Tibial nerve (tissue), 3 donors: ENCODE measurements at regions not wholly inside any gene's neighbourhood (a gene's known extent, or its start where the extent isn't known, plus 50 kb on each side); places are given as distances from the start of the nearest gene placed in this dataset.

ENCODE experiments used
- POLR2A ChIP-seq, 2 donors: fragments of 450-650 bp; IDR thresholded peaks; one replicate each; pipeline ENCODE4 v1.6.1; 2017; ENCODE audit warnings: antibody characterized with exemption in 2 of 2, mild to moderate bottlenecking in 2 of 2, moderate library complexity in 2 of 2
- TF ChIP-seq, protein P1 (sequence below), 5 experiments: fragments of 200-600 bp in 3 of 5; fragments of 450-650 bp in 2 of 5; sonication (generic) in 3 of 5; IDR thresholded peaks; one replicate each; pipeline ENCODE4 v1.5.1; 2016 to 2019; ENCODE audit warnings: antibody characterized with exemption in 5 of 5, mild to moderate bottlenecking in 3 of 5, moderate library complexity in 2 of 5

DNA sequence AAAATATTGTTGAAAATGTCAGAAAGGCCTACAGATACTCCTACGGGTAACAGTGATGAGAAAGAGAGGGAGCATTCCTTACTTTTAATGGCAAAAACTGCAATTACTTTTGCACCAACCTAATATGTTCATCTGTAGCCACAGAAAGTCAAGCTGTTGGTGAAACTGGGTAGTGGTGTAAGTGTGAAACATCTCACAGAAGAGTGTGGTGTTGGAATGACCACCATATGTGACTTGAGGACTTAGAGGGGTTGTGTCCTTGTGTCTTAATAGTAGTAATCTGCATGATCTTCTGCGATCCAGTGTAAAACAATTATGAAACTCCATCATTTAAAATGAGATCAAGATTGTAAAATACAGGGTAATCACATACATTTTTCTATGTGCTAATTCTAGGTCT is 320.7 kb downstream of the ADGRL2 start:
- TF ChIP-seq, protein P1, sequence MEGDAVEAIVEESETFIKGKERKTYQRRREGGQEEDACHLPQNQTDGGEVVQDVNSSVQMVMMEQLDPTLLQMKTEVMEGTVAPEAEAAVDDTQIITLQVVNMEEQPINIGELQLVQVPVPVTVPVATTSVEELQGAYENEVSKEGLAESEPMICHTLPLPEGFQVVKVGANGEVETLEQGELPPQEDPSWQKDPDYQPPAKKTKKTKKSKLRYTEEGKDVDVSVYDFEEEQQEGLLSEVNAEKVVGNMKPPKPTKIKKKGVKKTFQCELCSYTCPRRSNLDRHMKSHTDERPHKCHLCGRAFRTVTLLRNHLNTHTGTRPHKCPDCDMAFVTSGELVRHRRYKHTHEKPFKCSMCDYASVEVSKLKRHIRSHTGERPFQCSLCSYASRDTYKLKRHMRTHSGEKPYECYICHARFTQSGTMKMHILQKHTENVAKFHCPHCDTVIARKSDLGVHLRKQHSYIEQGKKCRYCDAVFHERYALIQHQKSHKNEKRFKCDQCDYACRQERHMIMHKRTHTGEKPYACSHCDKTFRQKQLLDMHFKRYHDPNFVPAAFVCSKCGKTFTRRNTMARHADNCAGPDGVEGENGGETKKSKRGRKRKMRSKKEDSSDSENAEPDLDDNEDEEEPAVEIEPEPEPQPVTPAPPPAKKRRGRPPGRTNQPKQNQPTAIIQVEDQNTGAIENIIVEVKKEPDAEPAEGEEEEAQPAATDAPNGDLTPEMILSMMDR (IDR thresholded peaks at IDR 0.05) = no peak
- TF ChIP-seq POLR2A (IDR thresholded peaks at IDR 0.05) = no peak
